IMR-90 (cell line): ENCODE measurements at regions not wholly inside any gene's neighbourhood (a gene's known extent, or its start where the extent isn't known, plus 50 kb on each side); places are given as distances from the start of the nearest gene placed in this dataset.

Experiments used
- ATAC-seq: fragments of 200-7000 bp; cut with Tn5 transposase; 2 replicates; pipeline ENCODE4 v1.9.1; 2020; ENCODE audit warnings: low read depth, mild to moderate bottlenecking, moderate library complexity
- BruUV-seq: library from RNA; stranded (reverse); fragments of 400-500 nt; replicated peaks from 2 replicates; lab custom pipeline; 2021; lab: Mats Ljungman, UMichigan
- CTCF ChIA-PET: fragments of 300-600 bp; formaldehyde crosslinking; extraction: SDS; loops from one replicate; lab custom pipeline; 2021; ENCODE audit warnings: antibody characterized with exemption; lab: Yijun Ruan, JAX
- POLR2A ChIA-PET: fragments of 300-600 bp; sonication (Branson Sonifier 250); formaldehyde crosslinking; loops from one replicate; lab custom pipeline; 2022; ENCODE audit warnings: antibody characterized with exemption; ENCODE audit not compliant: unreplicated experiment; lab: Charles Lee
- DNase-seq: peaks from one replicate; pipeline ENCODE4 v3.0.0; 2013
- H2AFZ ChIP-seq: replicated peaks from 2 replicates; pipeline ENCODE3; 2013; ENCODE audit warnings: low read length, mild to moderate bottlenecking; ENCODE audit not compliant: poor library complexity
- H2AK5ac ChIP-seq: 2 replicates; pipeline ENCODE4 v1.6.1; 2013; ENCODE audit warnings: low read depth, low read length, inconsistent platforms
- H2AK9ac ChIP-seq: replicated peaks from 2 replicates; pipeline ENCODE3; 2013; ENCODE audit warnings: mild to moderate bottlenecking, low read depth, low read length, moderate library complexity; ENCODE audit not compliant: poor library complexity
- H2BK120ac ChIP-seq: 2 replicates; pipeline ENCODE4 v1.6.1; 2013; ENCODE audit warnings: low read depth, low read length, inconsistent platforms
- H2BK15ac ChIP-seq: 3 replicates; pipeline ENCODE4 v1.6.1; 2013; ENCODE audit warnings: low read depth, low read length, inconsistent platforms
- H2BK20ac ChIP-seq: 2 replicates; pipeline ENCODE4 v1.6.1; 2013; ENCODE audit warnings: low read depth, mild to moderate bottlenecking, inconsistent platforms, low read length, moderate library complexity
- H2BK5ac ChIP-seq: 2 replicates; pipeline ENCODE4 v1.6.1; 2013; ENCODE audit warnings: mild to moderate bottlenecking, low read depth, low read length, inconsistent platforms; ENCODE audit not compliant: poor library complexity, severe bottlenecking
- H3K14ac ChIP-seq: replicated peaks from 2 replicates; pipeline ENCODE4 v1.6.1; 2013; ENCODE audit warnings: low read depth, low read length, inconsistent platforms
- H3K18ac ChIP-seq: 2 replicates; pipeline ENCODE4 v1.6.1; 2013; ENCODE audit warnings: low read depth, low read length, control low read depth
- H3K23ac ChIP-seq: 2 replicates; pipeline ENCODE4 v1.6.1; 2013; ENCODE audit warnings: low read depth, low read length, inconsistent platforms
- H3K27ac ChIP-seq: 2 replicates; pipeline ENCODE4 v1.5.1; 2013; ENCODE audit warnings: mild to moderate bottlenecking, control low read depth, low read length; ENCODE audit not compliant: insufficient read depth
- H3K27me3 ChIP-seq: 2 replicates; pipeline ENCODE4 v1.6.1; 2013; ENCODE audit warnings: low read length; ENCODE audit not compliant: control insufficient read depth, insufficient read depth
- H3K36me3 ChIP-seq: 2 replicates; pipeline ENCODE4 v1.6.1; 2013; ENCODE audit warnings: low read length, mixed read lengths; ENCODE audit not compliant: control insufficient read depth, insufficient read depth
- H3K4ac ChIP-seq: 2 replicates; pipeline ENCODE4 v1.6.1; 2013; ENCODE audit warnings: low read depth, low read length, inconsistent platforms
- H3K4me1 ChIP-seq: 2 replicates; pipeline ENCODE4 v1.6.1; 2013; ENCODE audit warnings: low read length, mixed read lengths; ENCODE audit not compliant: control insufficient read depth, insufficient read depth
- H3K4me2 ChIP-seq: 2 replicates; pipeline ENCODE4 v1.6.1; 2013; ENCODE audit warnings: low read depth, mild to moderate bottlenecking, control low read depth, low read length, moderate library complexity
- H3K4me3 ChIP-seq: 2 replicates; pipeline ENCODE4 v1.5.1; 2013; ENCODE audit warnings: low read depth, mild to moderate bottlenecking, control low read depth, low read length, moderate library complexity; ENCODE audit not compliant: insufficient read depth
- H3K56ac ChIP-seq: 2 replicates; pipeline ENCODE4 v1.6.1; 2013; ENCODE audit warnings: low read length, inconsistent platforms; ENCODE audit not compliant: insufficient read depth; ENCODE audit errors: extremely low read depth
- H3K79me1 ChIP-seq, 2 experiments: 2 replicates each; pipeline ENCODE4 v1.6.1; 2013; ENCODE audit warnings: low read length in 2 of 2, inconsistent platforms in 1 of 2, low read depth in 1 of 2
- H3K9ac ChIP-seq: 2 replicates; pipeline ENCODE4 v1.6.1; 2013; ENCODE audit warnings: low read depth, low read length, control low read depth
- H3K9me1 ChIP-seq: 2 replicates; pipeline ENCODE4 v1.6.1; 2013; ENCODE audit warnings: low read length, inconsistent platforms; ENCODE audit not compliant: insufficient read depth
- H3K9me3 ChIP-seq: 2 replicates; pipeline ENCODE4 v1.6.1; 2013; ENCODE audit warnings: low read length; ENCODE audit not compliant: control insufficient read depth, insufficient read depth
- H4K20me1 ChIP-seq: 2 replicates; pipeline ENCODE4 v1.6.1; 2013; ENCODE audit warnings: low read length, inconsistent platforms; ENCODE audit not compliant: insufficient read depth
- H4K5ac ChIP-seq: 2 replicates; pipeline ENCODE4 v1.6.1; 2013; ENCODE audit warnings: mild to moderate bottlenecking, low read depth, low read length, control low read depth
- H4K8ac ChIP-seq, 2 experiments: 2 replicates each; pipeline ENCODE4 v1.6.1; 2013; ENCODE audit warnings: low read depth in 2 of 2, low read length in 2 of 2, control low read depth in 1 of 2, inconsistent platforms in 1 of 2
- H4K91ac ChIP-seq: 2 replicates; pipeline ENCODE4 v1.6.1; 2013; ENCODE audit warnings: low read depth, low read length, inconsistent platforms; ENCODE audit not compliant: insufficient read depth
- ELK1 ChIP-seq: fragments of 150-350 bp; IDR thresholded peaks from 2 replicates; pipeline ENCODE4 v1.6.1; 2016; ENCODE audit warnings: low read depth, mild to moderate bottlenecking, low read length, moderate library complexity, borderline replicate concordance
- MAFK ChIP-seq: IDR thresholded peaks from 2 replicates; pipeline ENCODE4 v1.6.1; 2012; ENCODE audit warnings: low read depth, low read length, improper control_type of control experiment
- MAZ ChIP-seq: IDR thresholded peaks from 2 replicates; pipeline ENCODE4 v1.6.1; 2012; ENCODE audit warnings: low read depth, mild to moderate bottlenecking, low read length, improper control_type of control experiment, moderate library complexity, borderline replicate concordance
- MXI1 ChIP-seq: IDR thresholded peaks from 2 replicates; pipeline ENCODE4 v1.6.1; 2012; ENCODE audit warnings: low read depth, mild to moderate bottlenecking, low read length, moderate library complexity, borderline replicate concordance
- SMC3 ChIP-seq: fragments of 150-350 bp; IDR thresholded peaks from 2 replicates; pipeline ENCODE4 v1.6.1; 2016; ENCODE audit warnings: low read depth, mild to moderate bottlenecking, antibody characterized with exemption, low read length, moderate library complexity
- WGBS, 2 experiments: methylation state at CpG; one replicate each; pipeline versions ENCODE4 v1.1.5 to v1.1.7; 2013; ENCODE audit warnings: missing lambda C conversion rate in 2 of 2; ENCODE audit not compliant: insufficient read length in 1 of 2; ENCODE audit errors: extremely low coverage in 2 of 2; 5-methylcytosine and 5-hydroxymethylcytosine counted together
- dilution Hi-C: fragments of 300-500 bp; cut with HindIII; formaldehyde crosslinking; loops from one replicate; pipeline ENCODE4 v1.14.3; 2018; ENCODE audit warnings: low sequenced_read_pairs; ENCODE audit not compliant: unreplicated experiment
- in situ Hi-C: fragments of 300-500 bp; cut with MboI; formaldehyde crosslinking; loops from 3 replicates; pipeline ENCODE4 v1.14.3; 2019; ENCODE audit warnings: low sequenced_read_pairs, inconsistent platforms, mixed read lengths
- intact Hi-C: fragments of 100-400 bp; cut with micrococcal nuclease; formaldehyde crosslinking; loops from 2 replicates; pipeline ENCODE4 v1.10.0; 2022

GRCh38 chr20:24043294-24043693 is 54.7 kb upstream of the GGTLC1 start:
- H3K56ac ChIP-seq, result no peak overlapping the region
- intact Hi-C loops (no loop called here), dilution Hi-C loops (no loop called here), in situ Hi-C loops (no loop called here)
- no peak overlapping the region for H4K91ac ChIP-seq
- no peak overlapping the region for H2BK5ac ChIP-seq
- H3K4ac ChIP-seq, result no peak overlapping the region
- H2BK20ac ChIP-seq, result no peak overlapping the region
- no peak overlapping the region for H2AK5ac ChIP-seq
- H3K14ac ChIP-seq, result no peak overlapping the region
- TF ChIP-seq MAZ (no peak), MXI1 (no peak), MAFK (no peak), SMC3 (no peak), ELK1 (no peak)
- H3K4me1 ChIP-seq, result no peaks in the 10 kb centered on the region
- H3K23ac ChIP-seq, result no peak overlapping the region
- no peak overlapping the region for H3K9ac ChIP-seq
- no peak overlapping the region for H4K5ac ChIP-seq
- H3K79me1 ChIP-seq, result no peaks in the 10 kb centered on the region
- BruUV-seq, result no TSS peak
- H3K9me1 ChIP-seq, result no peaks in the 10 kb centered on the region
- POLR2A ChIA-PET, result no interaction called here
- DNase-seq (no peak), ATAC-seq (no peak)
- H2AFZ ChIP-seq, result no peak overlapping the region
- H2AK9ac ChIP-seq, result no peak overlapping the region
- H3K4me2 ChIP-seq, result no peak overlapping the region
- CTCF ChIA-PET, result no interaction called here
- WGBS, 2 experiments, result no CpG with 5 or more reads among the region's 1 CpG
- no peaks in the 10 kb centered on the region for H3K36me3 ChIP-seq
- H3K4me3 ChIP-seq, result no peak overlapping the region
- H3K9me3 ChIP-seq, result no peaks in the 10 kb centered on the region
- H4K20me1 ChIP-seq, result no peaks in the 10 kb centered on the region
- no peak overlapping the region for H2BK120ac ChIP-seq
- no peaks in the 10 kb centered on the region for H3K27me3 ChIP-seq
- no peak overlapping the region for H3K18ac ChIP-seq
- H3K27ac ChIP-seq, result no peak overlapping the region
- no peak overlapping the region for H4K8ac ChIP-seq
- H2BK15ac ChIP-seq, result no peak overlapping the region
